ENCODE measurements at regions not wholly inside any gene's neighbourhood (a gene's known extent, or its start where the extent isn't known, plus 50 kb on each side); places are given as distances from the start of the nearest gene placed in this dataset.

GRCh38 chr17:63365366-63366240, 80.5 kb downstream of the CYB561 start:
- TF ChIP-seq NFIC (IDR thresholded peaks at IDR 0.05) (no peak), EP300 (IDR thresholded peaks at IDR 0.05; ENCODE audit: borderline replicate concordance) (no peak), CREB1 (IDR thresholded peaks at IDR 0.05; ENCODE audit: low read depth) (no peak), EGR1 (IDR thresholded peaks at IDR 0.05) (no peak), TAF1 (IDR thresholded peaks at IDR 0.05; ENCODE audit: low read depth) (no peak), RAD21 (IDR thresholded peaks at IDR 0.05; ENCODE audit: low read depth) (no peak), FOXM1 (IDR thresholded peaks at IDR 0.05; ENCODE audit: borderline replicate concordance, low read depth) (no peak), REST (IDR thresholded peaks at IDR 0.05; ENCODE audit: low read depth) (no peak), ZBTB7A (IDR thresholded peaks at IDR 0.05; ENCODE audit: low read depth) (no peak), MAX (IDR thresholded peaks at IDR 0.05) (no peak), YY1 (IDR thresholded peaks at IDR 0.05; ENCODE audit: low read depth) (no peak), TEAD4 (IDR thresholded peaks at IDR 0.05) (no peak), USF1 (IDR thresholded peaks at IDR 0.05) (no peak), CEBPB (IDR thresholded peaks at IDR 0.05) (no peak)
